Suprapubic skin (tissue), 4 donors: ENCODE measurements at regions not wholly inside any gene's neighbourhood (a gene's known extent, or its start where the extent isn't known, plus 50 kb on each side); places are given as distances from the start of the nearest gene placed in this dataset.

Experiments
- DNase-seq, 2 donors: peaks; one replicate each; pipeline ENCODE4 v3.0.0-alpha.2; 2019; ENCODE audit warnings: low spot score in 2 of 2
- H3K27ac ChIP-seq: fragments of 200-600 bp; sonication (generic); one replicate; pipeline ENCODE4 v1.5.1; 2019
- H3K27me3 ChIP-seq: fragments of 200-600 bp; sonication (generic); one replicate; pipeline ENCODE4 v1.5.1; 2019
- H3K36me3 ChIP-seq: fragments of 200-600 bp; sonication (generic); one replicate; pipeline ENCODE4 v1.5.1; 2019
- H3K4me1 ChIP-seq: fragments of 200-600 bp; sonication (generic); one replicate; pipeline ENCODE4 v1.5.1; 2019
- H3K4me3 ChIP-seq: fragments of 200-600 bp; sonication (generic); one replicate; pipeline ENCODE4 v1.5.1; 2019; ENCODE audit warnings: mild to moderate bottlenecking
- H3K9me3 ChIP-seq: fragments of 200-600 bp; sonication (generic); one replicate; pipeline ENCODE4 v1.5.1; 2019
- CTCF ChIP-seq, 2 donors: fragments of 200-600 bp in 1 of 2; fragments of 450-650 bp in 1 of 2; sonication (generic) in 1 of 2; IDR thresholded peaks; one replicate each; pipeline ENCODE4 v1.5.1; 2016 to 2019; ENCODE audit warnings: antibody characterized with exemption in 2 of 2, mild to moderate bottlenecking in 1 of 2, moderate library complexity in 1 of 2
- EP300 ChIP-seq: sonication (generic); formaldehyde crosslinking; IDR thresholded peaks from one replicate; pipeline ENCODE4 v1.6.1; 2017; ENCODE audit warnings: antibody characterized with exemption
- POLR2A ChIP-seq, 2 donors: fragments of 450-650 bp; IDR thresholded peaks; one replicate each; pipeline ENCODE4 v1.6.1; 2017; ENCODE audit warnings: antibody characterized with exemption in 2 of 2, mild to moderate bottlenecking in 2 of 2, moderate library complexity in 2 of 2
- POLR2AphosphoS5 ChIP-seq, 3 donors: sonication (generic); formaldehyde crosslinking; IDR thresholded peaks; one replicate each; pipeline ENCODE4 v1.6.1; 2017; ENCODE audit warnings: antibody characterized with exemption in 3 of 3
- WGBS: methylation state at CpG from one replicate; pipeline ENCODE4 v1.1.5; 2018; 5-methylcytosine and 5-hydroxymethylcytosine counted together

GRCh38 chr13:58573743-58574142 is 942.2 kb downstream of the PCDH17 start:
- TF ChIP-seq POLR2AphosphoS5 (IDR thresholded peaks at IDR 0.05): no peak
- no peak for TF ChIP-seq EP300
- no peak for TF ChIP-seq POLR2A (IDR thresholded peaks at IDR 0.05)
- Histone ChIP-seq H3K36me3 (no peaks in the 10 kb centered on the region), H3K27me3 (no peaks in the 10 kb centered on the region), H3K9me3 (peaks cover 10% of the 10 kb centered on the region), H3K4me1 (no peaks in the 10 kb centered on the region), H3K4me3 (no peak overlapping the region), H3K27ac (no peak overlapping the region)
- DNase-seq: no peak
- WGBS: 83% methylated on average over 2 of the region's 2 CpGs

DNA sequence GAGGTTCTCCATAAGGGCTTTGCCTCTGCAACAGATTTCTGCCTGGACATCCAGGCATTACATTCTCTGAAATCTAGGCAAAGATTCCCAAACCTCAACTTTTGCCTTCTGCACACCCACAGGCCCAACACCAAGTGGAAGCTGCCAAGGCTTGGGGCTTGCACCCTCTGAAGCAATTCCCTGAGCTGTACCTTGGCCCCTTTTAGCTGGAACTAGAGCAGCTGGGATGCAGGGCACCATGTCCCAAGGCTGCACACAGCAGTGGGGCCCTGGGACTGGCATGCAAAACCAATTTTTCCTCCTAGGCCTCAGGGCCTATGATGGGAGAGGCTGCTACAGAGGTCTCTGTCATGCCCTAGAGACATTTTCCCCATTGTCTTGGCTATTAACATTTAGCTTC is 943.2 kb downstream of the PCDH17 start:
- Histone ChIP-seq H3K27ac (no peak overlapping the region), H3K9me3 (peaks cover 10% of the 10 kb centered on the region), H3K27me3 (no peaks in the 10 kb centered on the region), H3K4me1 (no peaks in the 10 kb centered on the region), H3K36me3 (no peaks in the 10 kb centered on the region), H3K4me3 (no peak overlapping the region)
- no peak for TF ChIP-seq CTCF (IDR thresholded peaks at IDR 0.05)
- no peak for TF ChIP-seq POLR2A (IDR thresholded peaks at IDR 0.05)
- TF ChIP-seq POLR2AphosphoS5 (IDR thresholded peaks at IDR 0.05): no peak
- TF ChIP-seq EP300: no peak
- no peak for DNase-seq

GRCh38 chr13:58579468-58579867 is 947.9 kb downstream of the PCDH17 start:
- peaks cover 7% of the 10 kb centered on the region for H3K9me3 ChIP-seq
- no peaks in the 10 kb centered on the region for H3K36me3 ChIP-seq
- no peaks in the 10 kb centered on the region for H3K27me3 ChIP-seq
- 62% methylated on average over 2 of the region's 2 CpGs for WGBS
- no peak for DNase-seq
- no peaks in the 10 kb centered on the region for H3K4me1 ChIP-seq
- no peak overlapping the region for H3K27ac ChIP-seq
- TF ChIP-seq POLR2AphosphoS5 (IDR thresholded peaks at IDR 0.05): no peak
- H3K4me3 ChIP-seq: no peak overlapping the region

GRCh38 chr13:58583966-58584365 is 952.4 kb downstream of the PCDH17 start:
- Histone ChIP-seq H3K36me3 (no peaks in the 10 kb centered on the region), H3K4me3 (no peak overlapping the region), H3K27me3 (no peaks in the 10 kb centered on the region), H3K9me3 (no peaks in the 10 kb centered on the region), H3K4me1 (no peaks in the 10 kb centered on the region), H3K27ac (no peak overlapping the region)
- WGBS: 100% methylated on average over 1 of the region's 1 CpG
- TF ChIP-seq EP300: no peak
- TF ChIP-seq CTCF (IDR thresholded peaks at IDR 0.05): no peak
- TF ChIP-seq POLR2A (IDR thresholded peaks at IDR 0.05): no peak
- TF ChIP-seq POLR2AphosphoS5 (IDR thresholded peaks at IDR 0.05): no peak
- DNase-seq: no peak

GRCh38 chr13:58584610-58585009 is 953.1 kb downstream of the PCDH17 start:
- no peak overlapping the region for H3K4me3 ChIP-seq
- H3K4me1 ChIP-seq: no peaks in the 10 kb centered on the region
- DNase-seq: no peak
- no peak for TF ChIP-seq POLR2A (IDR thresholded peaks at IDR 0.05)
- TF ChIP-seq POLR2AphosphoS5 (IDR thresholded peaks at IDR 0.05): no peak
- TF ChIP-seq CTCF (IDR thresholded peaks at IDR 0.05): no peak
- TF ChIP-seq EP300: no peak
- 78% methylated on average over 2 of the region's 2 CpGs for WGBS
- H3K36me3 ChIP-seq: no peaks in the 10 kb centered on the region
- H3K9me3 ChIP-seq: no peaks in the 10 kb centered on the region
- H3K27me3 ChIP-seq: no peaks in the 10 kb centered on the region
- H3K27ac ChIP-seq: no peak overlapping the region

DNA sequence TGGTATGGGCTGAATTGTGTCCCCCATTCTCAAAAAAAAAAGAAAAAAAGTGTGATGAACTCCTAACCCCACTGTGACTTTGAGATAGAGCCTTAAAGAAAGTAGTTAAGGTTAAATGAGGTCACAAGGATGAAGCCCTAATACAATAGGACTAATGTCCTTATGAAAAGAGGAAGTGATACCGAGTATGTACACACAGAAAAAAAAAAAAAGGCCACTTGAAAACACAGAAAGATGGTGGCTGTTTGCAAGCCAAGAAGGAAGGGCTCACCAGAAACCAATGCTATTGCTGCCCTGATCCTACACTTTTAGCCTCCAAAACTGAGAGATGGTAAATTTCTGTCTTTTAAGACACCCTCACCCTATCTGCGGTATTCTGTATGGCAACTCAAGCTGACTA is 955.6 kb downstream of the PCDH17 start:
- DNase-seq: no peak
- Histone ChIP-seq H3K4me3 (no peak overlapping the region), H3K27me3 (no peaks in the 10 kb centered on the region), H3K27ac (no peak overlapping the region), H3K4me1 (no peaks in the 10 kb centered on the region), H3K36me3 (no peaks in the 10 kb centered on the region), H3K9me3 (no peaks in the 10 kb centered on the region)
- 73% methylated on average over 2 of the region's 2 CpGs for WGBS
- TF ChIP-seq CTCF (IDR thresholded peaks at IDR 0.05) (no peak), POLR2AphosphoS5 (IDR thresholded peaks at IDR 0.05) (no peak), EP300 (no peak), POLR2A (IDR thresholded peaks at IDR 0.05) (no peak)
